Ecto neural progenitor cell (in vitro differentiated cells): ENCODE measurements at regions not wholly inside any gene's neighbourhood (a gene's known extent, or its start where the extent isn't known, plus 50 kb on each side); places are given as distances from the start of the nearest gene placed in this dataset.
"Not testable (repeated sequence)": the region's sequence is repeated elsewhere in the genome, so short reads cannot be mapped to it uniquely, and the experiment has no call there.

ENCODE experiments used
- DNase-seq: peaks from one replicate; pipeline ENCODE4 v3.0.0-alpha.2; 2018; ENCODE audit warnings: low spot score

DNA sequence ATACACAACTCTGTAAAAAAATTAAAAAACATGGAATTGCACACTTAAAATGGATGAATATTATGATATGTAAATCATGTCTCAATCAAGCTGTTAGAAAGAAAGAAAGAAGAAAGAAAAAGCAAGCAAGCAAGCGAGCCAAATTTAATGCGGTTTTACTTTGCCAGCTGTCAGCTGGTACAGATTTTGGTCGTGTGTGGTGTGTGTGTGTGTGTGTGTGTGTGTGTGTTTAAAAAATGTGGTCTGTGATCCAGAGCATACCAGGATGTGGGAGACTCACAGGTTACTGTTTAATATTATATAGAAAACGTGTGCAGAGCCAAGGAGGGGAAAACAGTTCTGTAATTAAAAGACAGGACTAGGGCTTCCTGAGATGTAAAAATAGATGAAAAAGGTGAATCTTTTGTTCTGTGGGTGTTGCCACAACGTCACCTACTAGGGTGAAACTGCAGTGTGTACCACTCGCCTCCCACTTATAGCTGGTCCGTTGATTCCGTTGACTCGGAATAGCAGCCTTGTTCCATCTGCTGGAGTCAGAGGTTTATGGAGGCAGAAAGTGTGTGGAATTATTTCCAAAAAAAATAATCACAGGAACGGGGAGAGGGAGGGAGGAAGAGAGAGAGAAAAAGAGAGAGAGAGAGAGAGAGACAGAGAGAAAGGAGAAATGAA is 197.7 kb downstream of the BCAS1 start:
- DNase-seq = no peak

DNA sequence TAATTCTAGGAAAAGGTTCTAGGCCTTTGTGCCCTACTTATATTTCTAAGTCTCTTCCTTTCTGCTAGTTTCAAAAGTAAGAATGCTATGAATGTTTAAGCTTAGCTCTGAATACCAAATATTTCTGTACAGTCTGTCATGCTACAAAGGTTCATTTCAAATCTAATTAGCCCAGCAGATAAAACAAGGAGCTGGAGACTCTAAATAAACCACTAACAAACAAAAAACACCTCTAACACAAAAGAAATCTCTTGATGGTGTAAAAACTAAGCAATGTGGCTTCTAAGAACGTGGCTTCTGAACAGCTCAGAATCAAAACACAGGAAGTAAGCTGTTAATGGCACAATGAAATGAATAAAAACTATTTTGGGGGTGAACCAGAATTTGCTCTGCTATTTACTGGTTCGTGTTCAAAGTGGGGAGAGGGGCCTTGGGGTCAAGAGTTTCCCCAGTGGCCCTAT is 198.3 kb downstream of the BCAS1 start:
- DNase-seq = no peak

DNA sequence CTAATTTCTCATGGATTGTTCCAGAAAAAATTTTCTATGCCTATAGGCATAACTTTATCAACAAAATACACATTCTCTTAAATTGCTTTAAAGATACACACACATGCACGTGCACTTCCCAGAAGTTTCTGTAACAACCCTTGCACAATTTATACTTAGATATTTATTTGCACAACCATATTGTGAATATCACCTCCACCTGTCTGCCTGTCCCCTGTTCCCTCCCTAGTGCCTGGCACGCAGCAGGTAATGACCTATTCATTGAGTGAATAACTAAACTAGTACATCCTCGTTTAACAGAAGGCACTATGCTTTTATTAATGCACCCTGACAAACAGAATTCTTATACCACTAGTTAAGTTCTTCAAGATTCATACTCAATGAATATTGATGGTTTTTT is 198.9 kb downstream of the BCAS1 start:
- no peak for DNase-seq

DNA sequence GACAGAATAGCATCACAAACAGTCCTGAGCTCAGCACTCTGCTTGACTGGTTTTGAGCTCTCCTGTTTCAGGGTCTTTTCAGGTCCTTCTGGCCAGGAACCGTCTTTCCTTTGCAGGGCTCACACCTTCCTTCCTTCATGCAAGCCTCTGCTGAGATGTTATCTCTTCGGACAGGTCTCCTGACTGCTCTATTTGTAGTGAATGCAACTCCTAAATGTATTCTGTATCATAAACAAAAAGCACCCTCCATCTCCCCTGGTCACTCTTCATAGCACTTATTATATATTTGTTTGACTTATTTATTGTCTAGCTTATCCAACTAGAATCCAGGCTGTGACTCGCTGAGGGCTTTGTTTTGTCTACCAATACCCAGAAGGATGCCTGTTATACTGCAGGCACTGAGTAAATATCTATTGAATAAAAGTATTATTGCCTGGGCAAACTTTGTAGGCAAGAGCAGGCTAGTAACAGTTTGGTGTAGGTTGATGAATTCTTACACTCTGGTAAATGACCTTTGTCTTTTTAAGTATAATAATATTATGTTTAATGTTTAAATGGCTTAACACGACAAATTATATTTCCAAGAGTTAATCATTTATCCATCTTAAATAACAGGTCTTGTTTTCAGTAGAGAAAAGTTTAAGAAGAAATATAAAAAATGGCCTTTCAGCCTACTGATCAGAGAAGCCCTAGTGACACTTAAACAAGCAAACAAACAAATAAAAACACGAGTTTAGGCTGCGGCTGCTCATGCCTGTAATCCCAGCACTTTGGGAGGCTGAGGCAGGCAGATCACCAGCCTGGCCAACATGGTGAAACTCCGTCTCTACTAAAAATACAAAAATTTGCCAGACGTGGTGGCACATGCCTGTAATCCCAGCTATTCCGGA is 199.7 kb downstream of the BCAS1 start:
- DNase-seq = no peak

DNA sequence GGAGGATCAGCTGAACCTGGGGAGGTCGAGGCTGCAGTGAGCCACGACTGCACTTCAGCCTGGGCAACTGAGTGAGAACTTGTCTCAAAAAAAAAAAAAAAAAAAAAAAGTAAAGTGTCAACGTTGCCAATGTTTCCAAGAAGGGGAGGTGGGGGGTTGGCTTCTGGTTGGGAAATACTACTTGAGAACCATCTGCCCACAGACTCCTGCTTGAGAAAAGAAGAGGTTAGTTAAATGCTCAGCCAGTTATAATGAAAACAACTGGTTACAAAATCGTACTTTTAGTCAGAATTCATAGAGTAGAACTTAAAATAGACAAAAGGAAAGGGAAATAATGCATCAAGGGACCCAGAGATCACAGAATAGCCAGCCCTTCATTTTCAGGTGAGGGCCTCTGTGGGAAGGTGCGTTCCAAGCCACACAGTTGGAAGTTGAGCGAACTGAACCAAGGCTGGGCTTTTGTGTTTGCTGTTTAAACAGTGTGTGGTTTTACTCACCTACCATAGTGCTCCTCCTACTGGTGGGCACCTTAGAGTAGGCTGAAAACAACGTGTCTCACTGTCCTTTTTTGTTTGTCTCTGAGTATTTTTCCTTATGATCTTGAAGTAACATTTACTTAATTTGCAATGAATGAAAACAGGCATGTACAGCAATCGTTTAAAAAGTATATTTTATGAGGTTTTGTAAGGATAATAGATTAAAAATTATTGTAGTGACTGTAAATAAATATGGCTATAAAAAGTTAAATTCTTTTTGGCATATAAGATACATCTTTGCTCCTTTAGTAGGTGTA is 200.7 kb downstream of the BCAS1 start:
- peak; percentile 62 for DNase-seq

DNA sequence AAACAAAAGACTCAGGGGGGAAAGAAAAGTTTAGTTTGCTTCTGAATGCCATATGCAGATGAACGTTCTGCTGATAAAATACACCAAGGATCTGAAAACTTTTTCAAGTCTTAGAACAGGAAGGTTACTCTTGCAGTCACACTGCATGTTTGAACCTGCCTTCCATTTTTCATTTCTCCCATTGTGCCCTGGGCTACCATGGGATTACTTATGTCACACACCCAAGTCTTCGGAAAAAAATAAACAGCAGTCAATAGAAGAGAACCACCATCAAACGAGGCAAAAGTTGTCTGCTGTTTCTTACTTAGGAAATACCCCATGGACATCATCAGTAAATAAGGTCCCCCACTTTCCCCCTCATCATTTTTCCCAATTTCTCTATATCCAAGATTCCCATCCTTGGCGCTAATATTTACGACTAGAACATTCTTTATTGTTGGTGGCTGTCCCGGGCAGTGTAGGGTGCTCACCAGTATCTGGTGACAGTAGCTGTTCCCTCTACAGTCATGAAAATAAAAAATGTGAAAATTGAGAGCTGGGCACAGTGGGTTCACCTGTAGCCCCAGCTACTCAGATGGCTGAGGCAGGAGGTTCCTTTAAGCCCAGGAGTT is 202.5 kb downstream of the BCAS1 start:
- no peak for DNase-seq

DNA sequence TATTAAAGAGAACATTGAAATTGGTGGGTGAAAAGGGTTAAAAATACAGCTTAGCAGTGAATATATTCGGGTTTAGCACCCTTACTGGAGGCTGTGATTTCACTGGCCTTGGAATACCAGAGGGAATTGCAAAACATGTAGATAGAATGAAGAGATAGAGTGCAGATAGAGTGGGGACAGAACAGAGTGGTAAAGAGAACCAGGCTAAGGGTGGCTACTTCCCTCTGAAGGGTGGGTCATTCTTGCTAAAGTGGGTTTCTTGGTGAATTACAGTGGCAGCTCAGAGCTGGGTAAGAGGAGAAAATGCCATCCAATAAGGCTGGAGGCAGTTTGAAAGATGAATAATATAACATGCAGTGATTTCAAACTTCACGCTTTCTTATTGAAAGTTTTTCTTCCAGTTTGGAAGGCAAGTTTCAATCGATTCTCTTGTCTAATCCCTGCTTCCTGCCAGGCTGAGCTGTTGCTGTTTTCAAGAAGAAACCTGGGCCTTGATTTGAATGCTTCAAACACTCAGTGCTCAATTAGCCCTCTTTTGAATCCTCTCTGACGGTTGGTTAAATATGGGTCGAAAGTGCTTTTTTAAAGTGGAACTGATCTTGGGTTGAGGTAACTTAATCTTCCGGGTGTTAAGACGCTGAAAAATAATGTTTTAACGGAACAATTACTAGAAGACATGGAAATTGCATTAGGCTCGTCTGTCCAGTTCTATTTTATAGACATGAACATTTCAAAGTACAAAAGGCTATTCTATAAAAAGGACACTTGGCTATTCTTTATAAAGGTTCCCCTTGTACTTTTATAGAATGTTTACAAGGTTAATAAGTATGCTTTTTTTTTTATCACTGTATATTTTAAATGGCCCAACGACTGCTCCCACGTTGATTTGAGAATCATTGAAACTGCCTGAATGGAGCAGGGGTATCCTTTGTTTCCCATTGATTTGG is 203.3 kb downstream of the BCAS1 start:
- no peak for DNase-seq

DNA sequence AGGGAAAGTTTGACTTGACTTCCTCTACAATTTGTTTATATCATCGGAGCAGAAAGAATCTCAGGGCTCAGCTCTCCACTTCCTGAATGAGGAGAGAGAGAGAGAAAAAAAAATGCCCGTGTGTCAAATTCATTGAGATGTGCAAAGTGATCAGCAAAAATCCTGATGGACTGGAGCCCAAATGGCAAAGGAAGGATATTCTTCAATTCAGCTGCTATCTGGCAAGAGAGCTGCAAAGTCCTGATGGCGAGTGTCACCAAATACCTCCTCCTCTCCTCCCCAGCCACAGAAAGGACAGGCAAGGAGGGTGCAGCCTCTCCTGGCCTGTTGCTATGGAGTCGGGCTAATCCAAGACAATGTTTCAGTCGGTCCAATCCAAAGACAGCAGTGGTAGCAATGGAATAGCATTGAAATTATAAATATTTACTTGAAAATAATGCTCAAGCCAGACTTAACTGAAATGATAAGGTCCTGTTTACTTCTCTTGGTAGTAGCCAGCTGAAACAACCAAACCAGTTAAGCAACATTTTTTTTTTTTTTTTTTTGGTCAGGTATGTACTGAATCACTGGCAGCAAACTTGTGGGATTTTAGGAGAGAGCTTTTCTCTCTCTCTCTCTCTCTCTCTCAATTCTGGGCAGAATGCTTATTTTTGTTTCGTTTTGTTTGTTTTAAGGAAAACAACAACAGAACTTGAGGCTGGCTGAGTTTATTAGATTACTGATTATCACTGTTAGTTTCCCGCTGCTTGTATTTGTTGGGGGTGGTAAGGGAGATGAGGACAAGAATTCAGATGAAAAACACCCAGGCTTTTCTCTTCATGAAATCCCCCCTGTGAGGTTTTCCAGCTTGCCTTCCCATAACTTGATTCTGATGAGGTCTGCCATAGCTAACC is 204.2 kb downstream of the BCAS1 start:
- peak; percentile 72 for DNase-seq

DNA sequence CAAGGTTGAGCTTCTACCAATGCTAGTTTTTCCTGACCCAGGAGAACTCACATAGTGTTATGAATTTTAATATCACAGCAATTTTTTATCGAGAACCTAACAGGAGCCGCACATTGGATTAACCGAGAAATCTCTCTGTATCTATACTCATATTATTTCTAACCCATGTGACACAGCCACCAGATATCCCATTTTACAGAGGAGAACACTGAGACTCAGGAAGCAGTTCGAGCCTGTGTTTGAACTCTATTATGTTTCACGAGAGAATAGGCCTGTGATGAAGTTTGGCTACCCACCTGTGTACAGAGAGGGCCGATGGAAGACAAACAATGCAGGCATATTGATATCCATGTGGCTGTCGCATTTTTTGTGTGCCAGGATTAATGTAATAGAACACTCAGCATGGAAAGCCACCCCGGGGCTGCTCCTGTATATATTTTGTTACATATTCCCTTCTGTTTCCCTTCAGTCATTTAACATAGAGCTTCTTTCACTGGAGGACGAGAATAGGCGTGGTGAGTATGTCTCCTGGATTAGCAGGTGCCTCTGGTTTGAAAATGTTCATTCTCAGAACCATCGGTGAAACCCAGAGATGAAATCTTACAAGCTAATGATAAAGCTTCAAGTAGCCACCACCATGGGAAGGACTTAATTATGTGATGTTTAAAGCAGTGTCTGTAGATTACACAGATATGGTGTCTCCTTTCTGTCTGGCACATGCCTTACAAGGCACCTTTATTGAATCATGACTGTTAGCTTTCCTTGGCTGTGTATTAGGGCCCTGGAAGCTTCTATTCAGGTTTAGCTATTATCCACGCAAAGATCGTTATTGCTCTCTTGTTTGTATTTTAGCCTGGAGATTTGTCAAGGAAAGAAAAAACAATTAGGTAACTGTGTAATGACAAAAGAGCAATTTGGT is 205.4 kb downstream of the BCAS1 start:
- not testable (repeated sequence) for DNase-seq

DNA sequence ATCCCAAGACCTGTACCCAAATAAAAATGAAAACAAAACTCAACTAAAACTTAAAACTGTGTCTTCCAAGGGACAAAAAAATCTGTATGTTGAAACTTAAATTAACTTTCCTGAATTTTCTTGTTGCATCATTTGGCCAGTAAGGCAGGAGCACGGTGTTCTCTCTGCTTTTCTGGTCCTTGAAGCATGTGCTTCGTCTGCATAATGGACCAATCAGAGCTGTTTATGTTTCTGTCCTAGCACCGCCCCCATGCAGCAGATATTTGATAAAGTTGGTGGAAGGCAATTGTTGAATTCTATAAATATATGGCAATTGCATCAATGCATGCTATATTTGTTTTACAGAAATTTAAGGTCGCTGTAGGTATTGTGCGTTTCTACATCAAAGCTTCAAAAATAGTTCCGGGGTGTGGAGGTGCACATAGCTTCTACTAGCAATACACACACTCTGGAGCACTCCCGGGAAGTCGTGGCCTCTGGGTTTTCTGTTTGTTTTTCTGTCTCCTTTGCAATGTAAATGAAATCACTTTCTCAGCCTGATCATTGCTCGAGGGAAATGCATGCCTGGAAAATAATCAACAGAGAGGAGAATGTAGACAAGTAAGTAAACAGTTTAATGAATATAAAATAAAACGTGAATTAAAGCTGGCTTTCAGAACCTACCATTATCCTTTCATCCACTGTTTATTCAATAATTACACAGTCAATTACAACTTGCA is 206.3 kb downstream of the BCAS1 start:
- not testable (repeated sequence) for DNase-seq

DNA sequence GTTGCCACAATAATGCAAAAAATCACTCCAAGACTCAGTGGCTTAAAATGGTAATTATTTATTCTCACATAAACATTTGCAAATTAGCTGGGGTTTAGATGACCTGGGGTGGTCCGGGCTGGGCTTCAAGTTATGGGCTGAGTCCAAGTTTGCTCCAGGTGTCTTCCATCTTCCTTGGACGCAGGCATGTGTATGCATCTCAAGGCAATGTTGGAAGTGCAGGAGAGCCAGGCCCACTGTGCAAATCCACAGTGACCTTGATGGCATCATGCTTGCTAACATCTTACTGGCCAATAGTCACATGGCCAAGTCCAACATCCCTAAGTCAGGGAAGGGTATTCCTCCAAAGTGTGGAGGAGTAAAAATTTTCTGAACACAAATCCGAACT is 206.9 kb downstream of the BCAS1 start:
- not testable (repeated sequence) for DNase-seq

DNA sequence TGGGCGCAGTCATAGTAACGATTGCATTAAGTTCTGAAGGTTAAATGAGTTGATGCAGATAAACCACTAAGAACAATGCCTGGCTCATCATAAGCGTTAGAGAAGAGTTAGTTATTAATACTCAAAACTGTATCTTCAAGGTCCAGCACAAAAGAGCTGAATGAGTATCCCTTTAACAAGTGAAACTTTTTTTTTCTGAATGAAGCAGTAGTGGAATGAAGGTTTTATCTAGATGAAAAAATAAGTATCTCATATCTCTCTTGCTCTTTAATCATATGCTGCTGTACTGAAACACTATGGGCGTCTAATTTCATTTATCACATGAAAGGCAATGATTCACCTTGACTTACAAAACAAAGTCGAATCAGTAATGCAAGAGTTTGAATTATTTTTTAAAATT is 207.4 kb downstream of the BCAS1 start:
- DNase-seq = not testable (repeated sequence)

DNA sequence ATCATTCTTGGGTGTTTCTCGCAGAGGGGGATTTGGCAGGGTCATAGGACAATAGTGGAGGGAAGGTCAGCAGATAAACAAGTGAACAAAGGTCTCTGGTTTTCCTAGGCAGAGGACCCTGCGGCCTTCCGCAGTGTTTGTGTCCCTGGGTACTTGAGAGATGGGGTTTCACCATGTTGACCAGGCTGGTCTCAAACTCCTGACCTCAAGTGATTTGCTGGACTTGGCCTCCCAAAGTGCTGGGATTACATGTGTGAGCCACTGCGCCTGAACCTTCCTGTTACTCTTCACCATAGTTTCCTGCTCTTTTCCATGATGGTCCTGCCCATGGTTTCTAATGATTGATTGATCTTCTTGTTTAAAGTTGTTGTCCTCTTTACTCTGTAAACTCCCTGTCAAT is 207.9 kb downstream of the BCAS1 start:
- not testable (repeated sequence) for DNase-seq

DNA sequence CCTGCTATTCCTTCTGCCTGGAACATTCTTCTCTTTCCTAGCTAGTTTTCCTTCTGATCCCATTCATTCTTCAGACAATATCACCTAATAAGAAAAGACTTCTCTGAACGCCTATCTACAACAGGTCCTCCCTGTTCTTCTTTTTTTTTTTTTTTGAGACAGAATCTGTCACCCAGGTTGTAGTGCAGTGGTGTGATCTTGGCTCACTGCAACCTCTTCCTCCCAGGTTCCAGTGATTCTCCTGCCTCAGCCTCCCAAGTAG is 208.3 kb downstream of the BCAS1 start:
- not testable (repeated sequence) for DNase-seq

DNA sequence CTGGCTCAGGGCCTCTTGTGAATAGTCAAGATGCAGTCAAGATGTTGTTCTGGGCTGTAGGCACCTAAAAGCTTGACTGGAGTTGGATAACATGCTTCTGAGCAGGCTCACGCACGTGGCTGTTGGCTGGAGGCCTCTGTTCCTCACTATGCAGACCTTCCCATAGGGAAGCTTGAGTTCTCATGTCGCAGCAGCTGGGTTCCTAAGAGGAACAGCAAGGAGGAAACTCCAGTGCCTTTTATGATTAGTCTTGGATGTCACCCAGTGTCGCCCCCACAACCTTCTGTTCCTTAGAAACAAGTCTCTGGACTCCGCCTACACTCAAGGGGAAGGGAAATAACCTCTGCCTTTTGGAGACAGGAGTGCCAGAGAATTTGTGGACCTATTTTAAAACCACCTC is 210.7 kb downstream of the BCAS1 start:
- no peak for DNase-seq

DNA sequence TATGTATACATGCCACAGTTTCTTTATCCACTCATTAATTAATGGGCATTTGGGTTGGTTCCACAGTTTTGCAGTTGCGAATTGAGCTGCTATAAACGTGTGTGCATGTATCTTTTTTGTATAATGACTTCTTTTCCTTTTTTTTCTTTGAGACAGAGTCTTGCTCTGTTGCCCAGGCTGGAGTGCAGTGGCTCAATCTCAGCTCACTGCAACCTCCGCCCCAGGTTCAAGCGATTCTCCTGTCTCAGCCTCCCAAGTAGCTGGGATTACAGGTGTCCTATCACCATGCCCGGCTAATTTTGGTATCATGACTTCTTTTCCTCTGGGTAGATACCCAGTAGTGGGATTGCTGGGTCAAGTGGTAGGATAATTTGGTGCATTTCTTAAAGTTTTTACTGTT is 211.4 kb downstream of the BCAS1 start:
- not testable (repeated sequence) for DNase-seq

DNA sequence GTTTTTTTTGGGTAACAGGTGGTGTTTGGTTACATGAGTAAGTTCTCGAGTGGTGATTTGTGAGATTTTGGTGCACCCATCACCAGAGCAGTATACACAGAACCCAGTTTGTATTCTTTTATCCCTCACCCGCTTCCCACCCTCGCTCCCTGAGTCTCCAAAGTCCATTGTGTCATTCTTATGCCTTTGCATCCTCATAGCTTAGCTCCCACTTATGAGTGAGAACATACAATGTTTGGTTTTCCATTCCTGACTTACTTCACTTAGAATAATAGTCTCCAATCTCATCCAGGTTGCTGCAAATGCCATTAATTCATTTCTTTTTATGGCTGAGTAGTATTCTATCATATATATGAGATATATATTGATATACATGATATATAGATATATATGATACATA is 211.9 kb downstream of the BCAS1 start:
- DNase-seq = not testable (repeated sequence)

DNA sequence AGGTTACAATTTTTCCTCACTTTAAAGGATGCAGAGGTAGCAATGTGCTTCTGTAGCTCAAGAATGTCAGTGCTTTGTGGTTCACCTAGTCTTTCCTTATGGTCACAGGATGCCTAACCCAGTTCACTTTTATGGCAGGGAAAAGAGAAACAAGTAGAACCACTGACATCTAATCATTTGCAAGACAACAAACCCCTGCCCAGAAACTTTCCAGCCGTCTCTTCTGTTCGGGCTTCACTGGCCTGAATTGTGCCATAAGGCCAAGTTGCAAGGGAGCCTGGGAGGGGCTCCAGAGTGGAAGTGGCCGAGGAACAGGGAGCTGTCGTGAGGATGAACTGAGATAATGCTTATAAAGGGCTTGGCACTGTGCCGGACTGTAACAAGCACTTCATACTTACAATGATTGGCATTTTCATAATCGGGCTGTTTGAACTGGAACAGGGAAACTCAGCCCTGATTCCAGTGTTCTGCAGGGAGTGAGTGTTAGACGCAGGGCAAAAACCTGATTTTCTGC is 212.6 kb downstream of the BCAS1 start:
- DNase-seq = no peak
